DMS79 (cell line): ENCODE measurements at regions not wholly inside any gene's neighbourhood (a gene's known extent, or its start where the extent isn't known, plus 50 kb on each side); places are given as distances from the start of the nearest gene placed in this dataset.
A peak's percentile ranks its signal among the peaks of the same experiment; 100 is the strongest.

ENCODE experiments used
- DNase-seq: peaks from one replicate; lab custom pipeline; 2025; lab: John Stamatoyannopoulos, UW

- no peak for DNase-seq
Observed at GRCh38 chr1:101317590-101317989, 80.8 kb downstream of the S1PR1 start.

GRCh38 chr1:101323535-101323934 lies 86.7 kb downstream of the S1PR1 start:
- DNase-seq: no peak

DNA sequence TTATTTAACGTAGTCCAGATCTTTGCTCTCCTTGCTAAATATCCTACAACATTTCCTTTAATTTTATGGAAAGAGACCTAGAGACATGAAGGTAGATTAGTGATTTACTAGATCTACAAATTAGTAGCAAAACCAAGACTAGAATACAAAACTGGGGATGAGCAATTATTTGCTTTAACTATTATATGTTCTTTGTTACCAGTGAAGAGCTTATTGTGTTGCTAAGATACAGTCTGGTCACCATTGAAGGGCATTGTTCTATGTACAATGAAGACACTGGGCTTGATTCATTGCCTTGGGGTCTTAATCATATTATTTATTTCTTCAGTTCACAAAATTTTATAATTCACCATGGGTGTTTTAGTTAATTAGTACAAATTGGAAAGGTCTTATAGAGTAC lies 88.3 kb downstream of the S1PR1 start:
- DNase-seq: no peak

GRCh38 chr1:101330427-101331130 lies 93.8 kb downstream of the S1PR1 start:
- no peak for DNase-seq

GRCh38 chr1:101331794-101332193 lies 95.0 kb downstream of the S1PR1 start:
- DNase-seq: no peak

DNA sequence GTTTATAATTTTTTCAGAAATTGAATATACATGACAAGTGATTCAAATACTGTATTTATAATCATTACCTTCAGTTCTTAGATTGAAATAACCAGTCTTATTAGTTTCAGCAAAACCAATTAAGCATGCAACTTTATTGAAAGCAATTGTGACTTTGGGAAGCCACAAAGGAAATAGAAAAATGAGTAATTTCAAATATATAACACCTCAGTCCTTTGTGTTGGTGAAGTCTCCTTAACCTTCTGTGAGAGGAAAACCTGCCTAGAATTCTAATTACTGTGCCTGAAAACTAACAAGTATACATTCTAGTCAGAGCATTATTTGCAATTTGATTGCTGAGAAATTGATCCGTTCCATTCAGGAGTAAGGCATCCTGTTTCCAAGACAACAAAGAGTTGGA lies 95.8 kb downstream of the S1PR1 start:
- DNase-seq: no peak

DNA sequence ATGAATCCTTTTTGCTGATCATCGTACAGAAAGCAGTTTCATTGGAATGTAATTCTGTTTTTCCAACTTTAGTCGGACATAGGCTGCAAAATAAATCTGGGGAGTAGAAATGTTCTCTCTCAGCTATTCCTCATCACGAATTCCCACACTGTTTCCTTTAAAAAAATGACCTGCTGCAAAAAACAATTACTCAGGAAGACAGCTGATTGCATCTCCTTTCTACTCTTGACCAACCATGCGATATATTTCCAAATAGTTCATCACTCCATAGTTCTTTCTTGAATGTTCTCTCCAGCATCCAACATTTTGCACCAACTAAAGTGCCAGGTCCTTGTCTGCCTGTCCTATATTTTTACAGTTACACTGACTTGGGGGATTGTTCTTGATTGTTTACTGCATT lies 96.4 kb downstream of the S1PR1 start:
- no peak for DNase-seq

DNA sequence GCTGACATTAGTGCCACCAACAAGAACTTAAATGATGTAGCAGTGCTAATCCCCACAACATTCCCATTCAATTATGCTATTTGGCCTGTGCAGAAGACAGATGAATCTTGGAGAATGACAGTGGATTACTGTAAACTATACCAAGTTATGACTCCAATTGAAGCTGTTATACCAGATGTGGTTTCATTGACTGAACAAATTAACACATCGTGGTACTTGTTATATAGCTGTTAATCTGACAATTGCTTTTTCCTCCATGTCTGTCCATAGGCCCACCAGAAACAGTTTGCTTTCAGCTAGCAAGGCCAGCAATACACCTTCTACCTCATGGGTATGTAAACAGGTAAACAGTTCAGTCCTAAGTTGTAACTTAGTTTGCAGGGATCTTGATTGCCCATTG lies 101.1 kb downstream of the S1PR1 start:
- DNase-seq: no peak

GRCh38 chr1:101338714-101339430 lies 102.1 kb downstream of the S1PR1 start:
- no peak for DNase-seq

GRCh38 chr1:101344745-101345144 lies 107.9 kb downstream of the S1PR1 start:
- no peak for DNase-seq

DNA sequence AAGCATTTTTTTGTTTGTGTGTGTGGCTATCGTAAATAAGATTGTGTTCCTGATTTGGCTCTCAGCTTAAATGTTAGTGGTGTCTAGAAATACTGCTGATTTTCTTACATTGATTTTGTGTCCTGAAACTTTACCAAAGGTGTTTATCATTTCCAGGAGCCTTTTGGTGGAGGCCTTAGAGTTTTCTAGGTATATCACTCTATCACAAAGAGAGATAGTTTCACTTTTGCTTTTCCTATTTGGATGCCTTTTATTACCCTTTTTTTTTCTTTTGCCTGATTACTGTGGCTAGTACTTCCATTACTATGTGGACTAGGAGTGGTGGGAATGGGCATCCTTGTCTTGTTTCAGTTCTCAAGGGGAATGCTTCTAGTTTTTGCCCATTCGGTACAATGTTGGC lies 109.6 kb downstream of the S1PR1 start:
- no peak for DNase-seq

DNA sequence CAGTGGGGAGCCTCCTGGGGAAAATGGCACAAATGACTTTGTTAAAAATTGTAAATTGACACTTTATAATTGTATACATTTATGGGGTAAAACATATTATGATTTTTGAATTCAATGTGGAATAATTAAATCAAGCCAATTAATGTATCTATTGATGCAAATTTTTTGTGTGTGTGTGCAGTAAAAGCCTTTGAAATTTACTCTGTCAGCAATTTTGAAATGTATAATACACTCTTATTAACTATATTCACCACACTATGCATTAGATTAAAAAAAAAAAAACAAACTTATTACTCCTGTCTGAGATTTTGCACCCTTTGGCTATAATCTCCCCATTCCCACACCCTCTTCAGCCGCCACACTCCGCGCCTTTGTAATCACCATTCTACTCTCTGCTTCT lies 119.2 kb downstream of the S1PR1 start:
- DNase-seq: no peak

DNA sequence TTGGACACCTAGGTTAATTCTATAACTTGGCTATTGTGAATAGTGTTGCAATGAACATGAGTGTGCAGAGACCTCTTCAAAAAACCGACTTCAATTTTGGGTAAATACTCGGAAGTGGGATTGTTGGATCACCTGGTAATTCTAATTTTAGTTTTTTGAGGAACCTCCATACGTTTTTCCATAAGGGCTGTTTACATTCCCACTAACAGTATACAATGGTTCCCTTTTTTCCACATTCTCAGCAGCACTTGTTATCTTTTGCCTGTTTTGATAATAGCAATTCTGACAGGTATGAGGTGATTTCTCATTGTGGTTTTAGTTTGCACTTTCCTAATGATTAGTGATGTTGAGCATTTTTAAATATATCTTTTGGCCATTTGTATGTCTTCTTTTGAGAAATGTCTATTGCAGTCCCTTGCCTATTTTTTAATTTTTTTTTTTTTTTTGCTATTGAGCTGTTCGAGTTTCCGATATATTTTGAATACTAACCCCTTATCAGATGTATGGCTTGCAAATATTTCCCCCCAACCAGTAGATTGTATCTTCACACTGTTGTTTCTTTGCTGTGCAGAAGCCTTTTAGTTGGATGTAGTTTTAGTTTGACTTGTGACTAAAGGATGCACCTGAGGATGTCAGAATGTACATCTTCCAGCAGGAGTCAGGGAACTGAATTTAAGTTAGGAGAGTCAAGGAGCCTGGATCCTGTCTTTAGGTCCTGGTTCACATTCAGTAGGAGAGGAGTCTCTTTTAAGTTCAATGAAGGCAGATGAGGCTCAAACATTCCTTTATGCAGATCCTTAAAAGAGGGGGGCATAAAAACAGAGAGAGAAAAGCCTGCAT lies 120.0 kb downstream of the S1PR1 start:
- DNase-seq: no peak

DNA sequence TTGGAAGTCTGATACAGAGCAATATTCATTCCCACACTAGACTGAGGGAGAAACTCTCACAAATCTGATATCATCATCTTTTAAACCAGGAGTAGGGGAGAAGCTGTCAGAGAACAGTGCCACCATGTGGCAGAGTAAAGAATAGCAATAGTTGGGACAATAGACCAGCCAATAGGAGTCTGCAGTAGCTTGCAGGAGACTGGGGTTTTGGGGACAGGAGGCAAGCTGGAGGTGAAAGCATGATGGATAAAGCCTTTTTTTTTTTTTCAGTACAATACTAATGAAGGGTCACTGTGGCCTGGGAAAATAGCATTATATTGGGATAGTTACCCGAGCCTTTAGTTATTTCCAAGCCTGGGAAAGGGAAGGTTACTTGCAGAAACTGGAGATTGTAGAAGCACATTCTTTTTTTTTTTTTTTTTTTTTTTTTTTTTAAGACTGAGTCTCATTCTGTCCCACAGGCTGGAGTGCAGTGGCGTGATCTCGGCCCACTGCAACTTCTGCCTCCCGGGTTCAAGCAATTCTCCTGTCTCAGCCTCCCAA lies 120.7 kb downstream of the S1PR1 start:
- DNase-seq: peak; percentile 23

DNA sequence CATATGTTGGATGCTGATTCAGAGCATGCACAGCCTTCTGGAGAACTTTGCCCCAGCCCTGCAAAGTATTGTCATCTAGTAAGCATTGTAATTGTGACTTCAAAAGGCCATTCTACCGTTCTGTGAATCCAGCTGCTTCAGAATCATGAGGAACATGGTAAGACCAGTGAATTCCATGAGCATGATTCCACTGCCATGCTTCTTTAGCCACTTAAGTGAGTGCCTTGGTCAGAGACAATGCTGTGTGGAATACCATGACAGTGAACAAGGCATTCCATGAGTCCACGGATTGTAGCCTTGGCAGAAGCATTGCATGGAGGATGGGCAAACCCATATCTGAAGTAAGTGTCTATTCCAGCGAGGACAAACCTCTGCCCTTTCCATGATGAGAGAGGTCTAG lies 123.7 kb downstream of the S1PR1 start:
- DNase-seq: no peak

DNA sequence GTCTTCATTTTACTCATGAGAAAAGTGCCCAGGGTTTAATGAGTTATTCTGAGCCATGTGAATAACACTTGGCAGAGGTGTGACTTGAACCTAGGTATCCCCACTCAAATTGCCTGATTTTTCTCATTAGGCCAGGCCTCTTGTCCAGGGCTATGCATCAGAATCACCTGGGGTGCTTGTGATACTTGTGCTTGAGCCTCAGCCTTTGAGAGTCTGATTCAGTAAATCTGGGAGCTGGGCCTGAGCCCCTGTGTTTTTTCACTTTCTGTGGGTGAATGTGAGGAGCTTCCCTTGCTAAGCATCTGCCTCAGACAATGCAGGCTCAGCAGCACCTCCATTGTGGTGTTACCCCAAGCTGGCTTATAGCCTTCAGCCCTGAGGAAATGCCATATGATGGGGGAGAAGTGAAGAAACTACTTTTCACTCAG lies 127.1 kb downstream of the S1PR1 start:
- DNase-seq: no peak

- no peak for DNase-seq
Observed at GRCh38 chr1:101364370-101365120, 127.7 kb downstream of the S1PR1 start.

DNA sequence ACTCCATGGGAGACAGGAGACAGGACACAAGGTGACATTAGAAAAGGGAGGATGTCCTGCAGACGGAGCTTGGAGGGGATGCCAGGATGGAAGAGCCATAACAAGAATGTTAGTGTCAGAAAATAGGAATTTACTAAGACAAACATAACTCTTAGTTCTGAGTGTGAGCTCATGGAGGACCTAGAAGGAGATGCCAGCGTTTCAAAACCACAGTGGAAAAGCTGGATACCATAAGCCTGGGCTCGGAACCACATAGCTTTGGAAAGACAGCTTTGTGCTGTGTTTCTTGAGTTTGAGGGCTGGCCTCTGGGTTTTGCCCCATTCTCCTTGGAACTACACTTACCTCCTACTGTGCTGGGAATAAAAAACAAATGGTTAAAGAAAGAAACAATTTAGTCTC lies 128.4 kb downstream of the S1PR1 start:
- no peak for DNase-seq

DNA sequence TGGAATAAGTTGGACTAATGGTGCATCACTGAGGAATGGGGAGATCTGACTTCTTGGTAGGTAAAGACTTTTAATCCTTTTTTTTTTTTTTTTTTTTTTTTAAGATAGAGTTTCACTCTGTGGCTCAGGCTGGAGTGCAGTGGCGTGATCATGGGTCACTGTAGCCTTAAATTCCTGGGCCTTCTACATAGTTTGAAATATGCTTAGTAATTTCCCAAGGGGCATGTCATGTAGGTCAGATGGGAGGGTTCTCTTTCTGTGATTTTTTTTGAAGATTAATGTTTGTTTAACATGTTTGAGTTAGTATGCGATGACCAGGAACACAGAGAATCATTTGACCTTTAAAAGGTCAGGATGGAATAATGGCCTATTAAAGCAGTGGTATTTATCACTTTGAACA lies 129.1 kb downstream of the S1PR1 start:
- DNase-seq: no peak

GRCh38 chr1:101366513-101367215 lies 129.8 kb downstream of the S1PR1 start:
- DNase-seq: no peak

- DNase-seq: no peak
Observed at GRCh38 chr1:101367630-101368029, 130.8 kb downstream of the S1PR1 start.
